ENCODE measurements at regions not wholly inside any gene's neighbourhood (a gene's known extent, or its start where the extent isn't known, plus 50 kb on each side); places are given as distances from the start of the nearest gene placed in this dataset.

DNA sequence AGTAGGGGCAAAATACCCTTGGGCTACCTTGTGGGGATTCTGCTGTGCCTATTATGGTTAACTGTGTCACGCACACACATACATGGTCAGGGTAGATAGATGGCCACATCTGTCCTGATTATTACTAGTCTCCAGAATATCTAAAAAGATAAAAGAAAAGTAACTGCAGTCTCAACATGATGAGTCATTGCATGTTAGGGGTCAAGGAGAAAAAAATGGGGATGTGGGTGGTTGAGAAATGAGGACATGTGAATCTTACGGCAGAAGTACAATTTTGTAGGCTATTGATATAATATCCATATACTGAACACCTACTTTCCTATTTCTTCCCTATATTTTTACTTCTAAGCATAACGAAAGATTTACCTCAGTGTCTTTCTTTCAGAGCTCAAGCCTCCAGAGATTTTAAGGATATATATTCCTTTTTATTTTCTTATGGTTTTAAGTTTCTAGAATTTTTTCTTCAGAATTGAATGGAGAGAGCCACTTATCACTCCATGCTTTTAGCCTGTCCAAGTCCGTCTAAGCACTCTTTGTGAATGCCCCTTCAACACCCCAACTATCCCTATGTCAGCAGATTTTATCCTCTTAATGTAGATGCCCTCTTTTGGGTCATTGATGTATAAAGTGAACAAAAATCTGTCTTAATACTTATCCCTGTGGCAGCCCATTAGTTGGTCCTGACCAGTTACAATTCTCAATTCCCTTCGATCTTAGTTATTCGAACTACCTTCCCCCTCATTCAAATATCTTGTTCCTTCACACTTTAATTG, 642.2 kb downstream of the IQCM start:
- 96% methylated on average over 6 of the region's 6 CpGs; no CpG with 5 or more reads in 1 of the 2 experiments for WGBS, 2 experiments (ENCODE audit: extremely low coverage in 1 of 2, insufficient coverage in 1 of 2, insufficient read length in 1 of 2, insufficient replicate concordance in 2 of 2, low coverage in 1 of 2, low lambda C conversion rate in 2 of 2, missing lambda C conversion rate in 1 of 2)
- POLR2A ChIA-PET (ENCODE audit: partially characterized antibody), result no interaction called here
- FAIRE-seq, result no peak

More for the DNA sequence above, 642.2 kb downstream of the IQCM start:
- no peak overlapping the region for H3K4ac ChIP-seq (replicated peaks; ENCODE audit: insufficient read length, low read depth, low read length)
- no peaks in the 10 kb centered on the region for H3K79me1 ChIP-seq (ENCODE audit: low read depth, low read length)
- no peaks in the 10 kb centered on the region for H3K9me3 ChIP-seq (ENCODE audit: insufficient read depth in 2 of 2, low read depth in 1 of 2, low read length in 1 of 2)
- H3K79me2 ChIP-seq (ENCODE audit: control insufficient read depth in 1 of 2, insufficient read depth in 2 of 2, low read length in 2 of 2), result no peaks in the 10 kb centered on the region
- H4K91ac ChIP-seq (replicated peaks; ENCODE audit: insufficient read length, low read length), result no peak overlapping the region
- H3K9ac ChIP-seq (replicated peaks in 1 of 4; ENCODE audit: extremely low read depth in 1 of 4, low read depth in 3 of 4, low read length in 3 of 4), result no peak overlapping the region
- no peak overlapping the region for H4K8ac ChIP-seq (ENCODE audit: extremely low read depth, insufficient read depth, low read length)
- H2BK15ac ChIP-seq (ENCODE audit: low read length), result no peak overlapping the region
- H3K23ac ChIP-seq (ENCODE audit: insufficient read length), result no peak overlapping the region
- no peak overlapping the region for H2BK20ac ChIP-seq (ENCODE audit: low read length)
- H2AK5ac ChIP-seq (ENCODE audit: low read depth, low read length), result no peak overlapping the region
- no peak overlapping the region for H3K18ac ChIP-seq (ENCODE audit: extremely low read depth, low read length)
- H3K4me2 ChIP-seq (ENCODE audit: insufficient read depth in 1 of 2, low read depth in 2 of 2, low read length in 2 of 2), result no peak overlapping the region
- CTCF ChIA-PET (ENCODE audit: partially characterized antibody), result no interaction called here
- no peak overlapping the region for H4K5ac ChIP-seq (ENCODE audit: insufficient read length, low read depth, low read length)
- H3K27me3 ChIP-seq (replicated peaks in 1 of 4; ENCODE audit: control insufficient read depth in 3 of 4, extremely low read depth in 1 of 4, insufficient read depth in 3 of 4, low read length in 3 of 4), result no peaks in the 10 kb centered on the region
- peak overlapping the region; percentile 57 for H3K56ac ChIP-seq (replicated peaks; ENCODE audit: insufficient read length, low read depth, low read length)
- no peak overlapping the region for H3K14ac ChIP-seq (ENCODE audit: insufficient read length)
- H2BK12ac ChIP-seq (ENCODE audit: low read depth, low read length), result no peak overlapping the region
- no peak for DNase-seq (ENCODE audit: low read depth in 1 of 2, low spot score in 2 of 2)
- H2AFZ ChIP-seq (ENCODE audit: low read length), result no peak overlapping the region
- no peaks in the 10 kb centered on the region for H3K23me2 ChIP-seq (ENCODE audit: low read depth, low read length)
- H3K27ac ChIP-seq (ENCODE audit: low read depth, low read length), result no peak overlapping the region
- H2BK5ac ChIP-seq (ENCODE audit: low read depth, low read length), result no peak overlapping the region
- 0 out of 7 replicates have a peak, but pooled peaks cover 0 to 3% (median 0%) of the 10 kb centered on the region in 4 experiments for H3K4me1 ChIP-seq (replicated peaks in 1 of 4; ENCODE audit: control insufficient read depth in 3 of 4, insufficient read depth in 4 of 4, low read length in 3 of 4)
- H3K36me3 ChIP-seq (ENCODE audit: control insufficient read depth in 2 of 4, insufficient read depth in 4 of 4, low read length in 3 of 4), result no peaks in the 10 kb centered on the region
- H2BK120ac ChIP-seq (replicated peaks; ENCODE audit: low read depth, low read length), result no peak overlapping the region
- TF ChIP-seq CHD1 (IDR thresholded peaks at IDR 0.05; ENCODE audit: low read depth, low read length) (no peak), ATF3 (IDR thresholded peaks at IDR 0.05; ENCODE audit: insufficient read depth, low read depth, low read length) (no peak), E2F6 (IDR thresholded peaks at IDR 0.05) (no peak), SAP30 (IDR thresholded peaks at IDR 0.05; ENCODE audit: insufficient read depth, insufficient replicate concordance, low read length) (no peak), SUZ12 (IDR thresholded peaks at IDR 0.05; ENCODE audit: low read length) (no peak), KDM5A (IDR thresholded peaks at IDR 0.05; ENCODE audit: low read length) (no peak), ZNF274 (IDR thresholded peaks at IDR 0.05; ENCODE audit: borderline replicate concordance, extremely low read depth, low read length) (no peak)
- TF ChIP-seq, protein P1, sequence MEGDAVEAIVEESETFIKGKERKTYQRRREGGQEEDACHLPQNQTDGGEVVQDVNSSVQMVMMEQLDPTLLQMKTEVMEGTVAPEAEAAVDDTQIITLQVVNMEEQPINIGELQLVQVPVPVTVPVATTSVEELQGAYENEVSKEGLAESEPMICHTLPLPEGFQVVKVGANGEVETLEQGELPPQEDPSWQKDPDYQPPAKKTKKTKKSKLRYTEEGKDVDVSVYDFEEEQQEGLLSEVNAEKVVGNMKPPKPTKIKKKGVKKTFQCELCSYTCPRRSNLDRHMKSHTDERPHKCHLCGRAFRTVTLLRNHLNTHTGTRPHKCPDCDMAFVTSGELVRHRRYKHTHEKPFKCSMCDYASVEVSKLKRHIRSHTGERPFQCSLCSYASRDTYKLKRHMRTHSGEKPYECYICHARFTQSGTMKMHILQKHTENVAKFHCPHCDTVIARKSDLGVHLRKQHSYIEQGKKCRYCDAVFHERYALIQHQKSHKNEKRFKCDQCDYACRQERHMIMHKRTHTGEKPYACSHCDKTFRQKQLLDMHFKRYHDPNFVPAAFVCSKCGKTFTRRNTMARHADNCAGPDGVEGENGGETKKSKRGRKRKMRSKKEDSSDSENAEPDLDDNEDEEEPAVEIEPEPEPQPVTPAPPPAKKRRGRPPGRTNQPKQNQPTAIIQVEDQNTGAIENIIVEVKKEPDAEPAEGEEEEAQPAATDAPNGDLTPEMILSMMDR (IDR thresholded peaks at IDR 0.05; ENCODE audit: control extremely low read depth in 1 of 3, insufficient read depth in 1 of 3, low read depth in 1 of 3, low read length in 3 of 3), result no peak
- no peaks in the 10 kb centered on the region for H4K20me1 ChIP-seq (replicated peaks in 1 of 2; ENCODE audit: control insufficient read depth in 1 of 2, insufficient read depth in 2 of 2, low read length in 2 of 2)
- H3K4me3 ChIP-seq (ENCODE audit: extremely low read depth in 1 of 4, insufficient read depth in 2 of 4, low read depth in 3 of 4, low read length in 4 of 4), result no peak overlapping the region

All from H1 (cell line).